Skeletal muscle cell (primary cell): ENCODE measurements at regions not wholly inside any gene's neighbourhood (a gene's known extent, or its start where the extent isn't known, plus 50 kb on each side); places are given as distances from the start of the nearest gene placed in this dataset.
A peak's percentile ranks its signal among the peaks of the same experiment; 100 is the strongest.

Experiments
- DNase-seq: peaks from one replicate; pipeline ENCODE4 v3.0.0-alpha.2; 2010; ENCODE audit warnings: low read depth
- H3K4me3 ChIP-seq: 2 replicates; pipeline ENCODE4 v1.5.1; 2011; ENCODE audit warnings: low read depth, mild to moderate bottlenecking, control low read depth, low read length, moderate library complexity

DNA sequence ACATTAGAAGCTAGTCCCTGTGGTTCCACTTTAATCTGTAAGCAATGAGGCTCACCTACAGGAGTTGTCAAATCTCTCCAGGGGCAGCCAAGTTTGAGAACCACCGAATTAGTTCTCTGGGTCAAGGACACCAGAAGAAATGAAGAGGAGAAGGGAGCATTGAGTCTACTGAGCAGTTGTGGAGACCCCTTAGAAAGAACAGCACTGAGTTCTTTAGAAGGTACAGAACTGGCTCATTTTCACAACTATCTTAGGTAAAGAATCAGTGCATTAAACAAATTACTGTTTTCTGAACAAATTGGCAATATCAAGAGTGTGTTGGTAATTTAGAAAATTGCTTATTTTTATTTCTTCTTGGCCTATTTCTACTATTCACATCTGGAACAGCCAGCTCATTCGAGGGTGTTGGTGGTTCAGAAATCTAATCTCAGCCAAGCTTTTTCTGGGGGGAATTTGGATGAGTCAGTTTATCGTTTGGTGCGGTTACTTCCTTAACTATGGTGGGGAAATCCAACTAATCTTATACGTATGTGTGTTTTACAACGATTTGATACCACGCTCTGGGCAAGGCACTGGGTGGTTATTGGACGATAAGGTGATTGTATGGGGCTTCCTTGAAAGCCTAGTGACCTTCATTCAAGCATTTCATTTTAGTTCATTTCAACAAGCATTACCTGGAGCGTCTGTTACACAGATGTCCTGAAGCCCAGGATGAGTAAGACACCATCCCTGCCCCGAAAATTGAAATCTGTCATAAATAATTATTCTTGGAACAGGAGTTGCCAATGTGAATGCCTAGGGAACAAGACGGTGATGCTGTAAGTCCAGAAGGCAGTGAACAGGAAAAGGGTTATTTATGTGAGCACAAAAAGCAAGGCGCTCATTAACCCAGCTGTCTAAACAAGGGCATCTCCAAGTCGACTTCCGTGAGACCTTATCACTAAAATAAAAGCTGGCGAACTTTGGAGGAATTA is 52.0 kb upstream of the TMPRSS2 start:
- no peak overlapping the region for H3K4me3 ChIP-seq
- DNase-seq: peak; percentile 20

- H3K4me3 ChIP-seq: no peak overlapping the region
- no peak for DNase-seq
Measured at GRCh38 chr21:41558842-41559241, 50.9 kb upstream of the TMPRSS2 start.

DNA sequence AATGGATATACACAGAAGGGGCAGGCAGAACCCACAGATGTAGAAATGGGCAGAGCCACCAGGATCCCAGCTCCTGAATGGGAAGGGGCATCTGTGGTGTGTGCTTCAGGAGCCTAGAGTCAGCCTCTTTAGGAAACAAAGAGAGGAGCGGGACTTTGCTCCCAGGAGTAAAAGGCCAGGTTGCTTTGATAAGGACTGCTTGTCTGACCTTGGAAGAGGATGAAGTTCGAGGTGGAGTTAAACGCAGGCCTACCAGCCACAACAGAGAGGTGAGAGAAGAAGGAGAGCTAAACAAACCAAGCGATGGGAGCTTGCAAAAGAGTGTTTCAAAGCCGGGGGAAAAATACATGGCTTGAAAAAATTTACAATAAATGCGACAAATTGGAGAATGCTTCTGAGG is 49.9 kb upstream of the TMPRSS2 start:
- H3K4me3 ChIP-seq: no peak overlapping the region
- DNase-seq: no peak
